GM19455 (cell line): ENCODE measurements at regions not wholly inside any gene's neighbourhood (a gene's known extent, or its start where the extent isn't known, plus 50 kb on each side); places are given as distances from the start of the nearest gene placed in this dataset.

Experiments used
- ATAC-seq: cut with Tn5 transposase; IDR thresholded peaks from one replicate; pipeline ENCODE4 v1.9.1; 2021; ENCODE audit not compliant: unreplicated experiment

DNA sequence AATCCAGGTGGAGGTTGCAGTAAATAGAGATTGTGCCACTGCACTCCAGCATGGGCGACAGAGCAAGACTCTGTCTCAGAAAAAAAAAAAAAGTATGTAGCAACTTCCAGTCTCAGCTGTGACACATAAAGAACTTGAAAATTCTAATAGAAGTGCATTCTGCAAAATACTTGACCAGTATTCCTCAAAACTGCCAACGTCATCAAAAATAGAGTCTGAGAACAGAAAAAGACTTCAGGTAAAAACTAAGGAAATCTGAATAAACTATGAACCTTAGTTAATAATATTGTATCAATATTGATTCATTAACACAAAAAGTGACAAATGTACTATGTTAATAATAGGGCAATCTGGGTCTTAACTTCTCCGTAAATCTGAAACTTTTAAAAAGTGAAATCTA, 76.7 kb upstream of the WDR75 start:
- ATAC-seq: no peak

GRCh38 chr2:189366349-189366748, 74.9 kb upstream of the WDR75 start:
- ATAC-seq: no peak

DNA sequence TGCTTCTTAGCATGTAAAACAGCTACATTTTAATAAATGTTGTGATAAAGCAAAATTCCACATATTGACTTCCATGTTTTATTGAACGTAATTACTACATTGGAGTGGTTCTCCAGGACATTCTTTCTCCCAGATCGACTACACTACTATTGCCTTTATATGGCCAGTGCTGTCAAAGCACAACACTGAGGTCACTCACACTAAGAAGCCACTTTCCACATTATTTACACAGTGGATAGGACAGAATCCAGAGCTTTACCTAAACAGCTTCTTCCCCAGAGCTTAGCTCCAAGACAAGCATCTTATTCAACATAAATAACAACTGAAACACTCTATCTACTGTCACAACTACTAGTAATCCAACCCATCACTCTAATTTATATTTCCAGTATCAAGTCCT, 73.9 kb upstream of the WDR75 start:
- no peak for ATAC-seq

DNA sequence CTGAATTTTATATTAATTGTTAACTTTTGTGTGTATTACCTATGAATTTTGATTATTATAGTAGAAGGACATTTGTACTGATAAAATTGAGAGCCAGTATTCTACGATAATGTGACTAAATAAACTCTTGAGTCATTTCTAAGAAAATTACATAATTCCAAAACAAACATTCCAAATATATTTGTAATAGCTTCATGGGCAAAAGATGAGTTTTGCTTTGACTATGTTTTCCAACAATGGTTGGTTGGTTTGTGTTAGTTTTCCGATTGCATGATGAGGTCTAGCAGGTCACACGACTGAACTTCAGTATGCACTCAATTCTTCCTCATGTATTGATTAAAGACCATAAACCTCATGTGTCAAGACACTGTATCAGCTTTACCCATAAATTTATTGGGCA, 71.7 kb upstream of the WDR75 start:
- ATAC-seq: no peak

DNA sequence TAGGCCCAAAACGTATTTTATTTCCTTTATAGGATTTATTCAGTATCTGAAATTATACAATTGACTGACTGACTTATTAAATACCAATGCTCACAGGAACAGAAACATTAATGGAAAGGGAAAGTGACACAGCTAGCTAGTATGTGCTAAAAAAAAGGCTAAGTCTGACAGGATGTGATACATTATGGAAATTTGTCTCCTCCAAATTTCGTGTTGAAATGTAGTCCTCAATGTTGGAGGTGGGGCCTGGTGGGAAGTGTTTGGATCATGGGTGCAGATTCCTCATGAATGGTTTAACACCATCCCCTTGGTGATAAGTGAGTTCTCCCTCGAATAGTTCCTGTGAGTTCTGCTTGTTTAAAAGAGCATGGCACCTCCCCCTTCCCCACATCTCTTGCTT, 70.6 kb upstream of the WDR75 start:
- ATAC-seq: no peak

DNA sequence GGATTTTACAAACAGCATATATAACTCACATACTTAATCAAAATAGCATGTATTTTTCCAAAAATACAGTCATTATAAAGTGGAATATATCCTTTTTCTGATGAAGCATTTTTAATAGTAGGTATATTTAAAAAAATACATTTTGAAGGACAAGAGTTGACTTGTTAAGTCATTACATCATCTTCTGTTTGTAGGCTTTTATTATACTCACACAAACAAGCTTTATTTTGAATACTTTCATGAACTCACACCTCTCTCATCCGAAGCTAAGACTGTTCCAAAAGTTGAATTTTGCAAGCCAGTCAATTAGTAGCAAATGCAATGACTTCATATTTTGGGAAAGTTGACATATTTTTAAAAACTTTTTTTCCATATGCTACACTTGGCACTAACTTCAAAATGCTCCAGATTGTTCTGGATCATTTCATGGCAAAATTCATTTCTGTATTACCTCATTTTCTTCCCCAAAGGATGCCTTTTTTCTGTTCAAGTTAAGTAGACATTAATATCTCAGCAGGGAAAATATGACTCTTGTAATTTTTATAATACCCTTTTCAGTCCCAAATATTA, 68.5 kb upstream of the WDR75 start:
- no peak for ATAC-seq

DNA sequence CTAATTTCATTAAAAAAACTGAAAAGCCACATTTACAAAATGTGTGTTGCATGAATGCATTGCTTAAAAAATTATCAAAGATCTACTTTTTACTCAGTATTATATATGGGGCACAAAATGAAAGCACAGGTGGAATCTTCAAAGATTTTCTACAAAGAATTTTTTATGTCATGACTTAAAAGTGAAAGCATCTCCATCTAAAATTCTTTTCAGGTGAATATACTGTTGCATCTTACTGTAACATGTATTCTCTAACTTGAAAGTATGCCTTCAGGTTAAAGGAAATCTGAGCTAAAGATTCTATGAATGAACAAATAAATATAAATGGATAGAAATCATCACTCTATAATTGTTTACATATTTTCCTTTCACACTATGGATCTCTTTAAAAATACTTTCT, 66.8 kb upstream of the WDR75 start:
- no peak for ATAC-seq

GRCh38 chr2:189375842-189376241, 65.4 kb upstream of the WDR75 start:
- ATAC-seq: no peak

GRCh38 chr2:189379287-189379630, 62.0 kb upstream of the WDR75 start:
- no peak for ATAC-seq

DNA sequence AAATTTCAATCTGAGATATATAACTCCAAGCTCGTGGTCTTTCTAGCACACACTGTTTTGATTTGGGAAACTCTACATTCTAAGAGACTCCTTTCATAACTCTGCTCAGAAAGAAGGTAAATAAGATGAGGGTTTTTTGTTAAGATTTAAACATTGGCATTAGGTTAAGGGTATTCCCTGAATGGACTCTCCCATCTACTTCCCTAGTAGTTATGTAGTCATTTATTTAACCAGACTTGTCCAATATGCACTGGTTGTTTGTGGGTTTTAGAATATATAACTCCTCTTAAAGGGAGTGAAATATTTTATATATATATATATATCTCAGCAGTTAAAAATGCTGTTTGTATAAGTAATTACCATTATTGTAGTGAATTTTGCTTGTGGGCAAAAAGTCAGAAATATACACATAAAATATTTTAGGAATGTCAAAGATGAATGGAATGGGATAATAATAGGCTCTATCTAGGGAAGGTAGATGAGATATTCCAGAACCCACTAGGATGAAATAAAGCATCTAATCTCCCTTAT, 61.5 kb upstream of the WDR75 start:
- ATAC-seq: no peak

DNA sequence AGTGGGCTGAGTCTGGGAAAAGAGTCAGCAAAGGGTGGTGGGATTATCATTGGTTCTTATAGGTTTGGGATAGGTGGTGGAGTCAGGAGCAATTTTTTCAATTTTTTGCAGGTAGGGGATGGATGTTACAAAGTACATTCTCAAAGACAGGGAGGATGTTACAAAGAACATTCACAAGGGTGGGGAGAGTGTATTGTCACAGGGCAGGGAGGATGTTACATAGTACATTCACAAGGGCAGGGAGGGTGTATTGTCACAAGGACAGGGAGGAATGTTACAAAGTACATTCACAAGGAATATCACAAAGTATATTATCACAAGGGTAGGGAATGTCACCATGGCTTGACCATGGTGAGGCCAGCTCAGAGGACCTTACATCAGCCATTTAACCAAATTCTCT, 58.6 kb upstream of the WDR75 start:
- ATAC-seq: no peak

DNA sequence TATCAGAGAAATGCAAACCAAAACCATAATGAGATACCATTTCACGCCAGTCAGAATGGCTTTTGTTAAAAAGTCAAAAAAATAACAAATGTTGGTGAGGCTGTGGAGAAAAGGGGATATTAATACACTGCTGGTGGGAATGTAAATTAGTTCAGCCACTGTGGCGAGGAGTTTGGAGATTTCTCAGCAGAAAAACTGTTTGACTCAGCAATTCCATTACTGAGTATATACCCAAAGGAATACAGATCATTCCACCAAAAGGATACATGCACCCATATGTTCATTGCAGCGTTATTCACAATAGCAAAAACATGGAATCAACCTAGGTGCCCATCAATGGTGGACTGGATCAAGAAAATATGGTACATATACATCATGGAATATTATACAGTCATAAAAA, 54.5 kb upstream of the WDR75 start:
- ATAC-seq: no peak

GRCh38 chr2:189391201-189391600, 50.1 kb upstream of the WDR75 start:
- no peak for ATAC-seq
